ENCODE measurements at regions not wholly inside any gene's neighbourhood (a gene's known extent, or its start where the extent isn't known, plus 50 kb on each side); places are given as distances from the start of the nearest gene placed in this dataset.
"Not testable (repeated sequence)": the region's sequence is repeated elsewhere in the genome, so short reads cannot be mapped to it uniquely, and the experiment has no call there.

- no peak for DNase-seq (ENCODE audit: extremely low read depth, low read depth)
- no peak for TF ChIP-seq CTCF (IDR thresholded peaks at IDR 0.05; ENCODE audit: low read depth, low read length)
Observed at GRCh38 chr14:89697281-89698060, 257.1 kb downstream of the EFCAB11 start.

- DNase-seq (ENCODE audit: extremely low read depth, low read depth): no peak
- TF ChIP-seq CTCF (IDR thresholded peaks at IDR 0.05; ENCODE audit: low read depth, low read length): no peak
Observed at GRCh38 chr14:89695846-89696245, 258.7 kb downstream of the EFCAB11 start.

- no peak for TF ChIP-seq CTCF (IDR thresholded peaks at IDR 0.05; ENCODE audit: low read depth, low read length)
- DNase-seq (ENCODE audit: extremely low read depth, low read depth): no peak
Observed at GRCh38 chr14:89690139-89690538, 264.4 kb downstream of the EFCAB11 start.

GRCh38 chr14:89689711-89690110 is 264.8 kb downstream of the EFCAB11 start:
- not testable (repeated sequence) for DNase-seq (ENCODE audit: extremely low read depth, low read depth)

- DNase-seq (ENCODE audit: extremely low read depth, low read depth): no peak
- no peak for TF ChIP-seq CTCF (IDR thresholded peaks at IDR 0.05; ENCODE audit: low read depth, low read length)
Observed at GRCh38 chr14:89688507-89689211, 265.9 kb downstream of the EFCAB11 start.

GRCh38 chr14:89687129-89687528 is 267.4 kb downstream of the EFCAB11 start:
- not testable (repeated sequence) for DNase-seq (ENCODE audit: extremely low read depth, low read depth)

GRCh38 chr14:89684139-89684538 is 267.1 kb upstream of the FOXN3 start:
- no peak for DNase-seq (ENCODE audit: extremely low read depth, low read depth)

More at GRCh38 chr14:89684139-89684538, 267.1 kb upstream of the FOXN3 start:
- no peak for TF ChIP-seq CTCF (IDR thresholded peaks at IDR 0.05; ENCODE audit: low read depth, low read length)

Data from AG09319 (cell line).